SK-N-MC (cell line): ENCODE measurements at regions not wholly inside any gene's neighbourhood (a gene's known extent, or its start where the extent isn't known, plus 50 kb on each side); places are given as distances from the start of the nearest gene placed in this dataset.

Experiments used
- EZH2 ChIP-seq: fragments of 200-600 bp; sonication (generic); IDR thresholded peaks from one replicate; pipeline ENCODE4 v1.6.1; 2017; ENCODE audit warnings: antibody characterized with exemption
- FOXP2 ChIP-seq: optimal IDR thresholded peaks from 2 replicates; pipeline ENCODE3; 2011; ENCODE audit warnings: mild to moderate bottlenecking, moderate library complexity; ENCODE audit not compliant: insufficient read depth; ENCODE audit errors: extremely low read length, control extremely low read depth
- POLR2AphosphoS5 ChIP-seq: IDR thresholded peaks from 2 replicates; pipeline ENCODE4 v1.6.1; 2012; ENCODE audit warnings: mild to moderate bottlenecking, low read depth, low read length, borderline replicate concordance

DNA sequence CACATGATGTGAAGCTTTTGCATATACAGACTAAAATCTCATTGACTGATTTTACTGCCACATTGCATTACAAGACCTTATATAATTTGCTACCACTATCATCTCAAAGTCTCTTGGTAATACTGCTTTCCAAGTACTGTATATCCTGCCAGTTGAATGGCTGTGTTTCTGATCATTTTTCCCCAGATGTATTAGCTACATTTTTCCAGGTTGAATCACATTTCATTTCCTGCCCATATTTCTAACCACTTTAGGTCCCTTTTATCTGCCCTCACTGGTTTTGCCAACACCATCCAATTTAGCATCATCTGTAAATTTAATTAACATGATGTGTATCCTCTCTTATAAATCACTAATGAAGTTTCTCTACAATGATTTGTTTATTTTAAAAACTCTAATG, 365.7 kb upstream of the PMFBP1 start:
- TF ChIP-seq EZH2: no peak
- no peak for TF ChIP-seq POLR2AphosphoS5
- TF ChIP-seq FOXP2: no peak
